SU-DHL-6 (cell line): ENCODE measurements at regions not wholly inside any gene's neighbourhood (a gene's known extent, or its start where the extent isn't known, plus 50 kb on each side); places are given as distances from the start of the nearest gene placed in this dataset.

ENCODE experiments used
- EZH2phosphoT487 ChIP-seq: fragments of 200-600 bp; sonication (generic), shearing (Covaris generic); conservative IDR thresholded peaks from 2 replicates; pipeline ENCODE4 v1.6.1; 2018; ENCODE audit warnings: mild to moderate bottlenecking, antibody characterized with exemption, low read length, moderate library complexity, mixed read lengths
- TF ChIP-seq, protein P1 (sequence below): fragments of 200-600 bp; sonication (generic); IDR thresholded peaks from one replicate; pipeline ENCODE4 v1.5.1; 2017; ENCODE audit warnings: antibody characterized with exemption, mild to moderate bottlenecking, low read length, moderate library complexity; ENCODE audit not compliant: insufficient read depth, poor library complexity, severe bottlenecking

DNA sequence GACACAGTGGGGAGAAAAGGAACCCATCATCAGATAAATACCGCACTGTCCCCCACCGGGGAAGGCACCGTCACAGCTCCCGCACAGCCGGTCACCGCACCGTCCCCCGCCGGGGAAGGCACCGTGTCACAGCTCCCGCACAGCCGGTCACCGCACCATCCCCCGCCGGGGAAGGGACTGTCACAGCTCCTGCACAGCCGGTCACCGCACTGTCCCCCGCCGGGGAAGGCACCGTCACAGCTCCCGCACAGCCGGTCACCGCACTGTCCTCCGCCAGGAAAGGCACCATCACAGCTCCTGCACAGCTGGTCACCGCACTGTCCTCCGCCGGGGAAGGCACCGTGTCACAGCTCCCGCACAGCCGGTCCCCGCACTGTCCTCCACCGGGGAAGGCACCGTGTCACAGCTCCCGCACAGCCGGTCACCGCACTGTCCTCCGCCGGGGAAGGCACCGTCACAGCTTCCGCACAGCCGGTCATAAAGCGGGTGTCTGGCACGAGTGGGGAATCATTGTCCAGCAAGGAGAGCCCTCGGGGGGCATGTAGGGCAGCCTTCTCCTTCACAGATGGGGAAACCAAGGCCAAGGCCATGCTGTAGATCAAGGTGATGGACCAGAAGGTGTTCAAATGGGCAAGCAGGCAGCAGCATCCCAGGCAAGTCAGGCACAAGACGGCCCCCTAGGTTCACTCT, 280.1 kb downstream of the NPHP4 start:
- TF ChIP-seq, protein P1, sequence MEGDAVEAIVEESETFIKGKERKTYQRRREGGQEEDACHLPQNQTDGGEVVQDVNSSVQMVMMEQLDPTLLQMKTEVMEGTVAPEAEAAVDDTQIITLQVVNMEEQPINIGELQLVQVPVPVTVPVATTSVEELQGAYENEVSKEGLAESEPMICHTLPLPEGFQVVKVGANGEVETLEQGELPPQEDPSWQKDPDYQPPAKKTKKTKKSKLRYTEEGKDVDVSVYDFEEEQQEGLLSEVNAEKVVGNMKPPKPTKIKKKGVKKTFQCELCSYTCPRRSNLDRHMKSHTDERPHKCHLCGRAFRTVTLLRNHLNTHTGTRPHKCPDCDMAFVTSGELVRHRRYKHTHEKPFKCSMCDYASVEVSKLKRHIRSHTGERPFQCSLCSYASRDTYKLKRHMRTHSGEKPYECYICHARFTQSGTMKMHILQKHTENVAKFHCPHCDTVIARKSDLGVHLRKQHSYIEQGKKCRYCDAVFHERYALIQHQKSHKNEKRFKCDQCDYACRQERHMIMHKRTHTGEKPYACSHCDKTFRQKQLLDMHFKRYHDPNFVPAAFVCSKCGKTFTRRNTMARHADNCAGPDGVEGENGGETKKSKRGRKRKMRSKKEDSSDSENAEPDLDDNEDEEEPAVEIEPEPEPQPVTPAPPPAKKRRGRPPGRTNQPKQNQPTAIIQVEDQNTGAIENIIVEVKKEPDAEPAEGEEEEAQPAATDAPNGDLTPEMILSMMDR: no peak
- no peak for TF ChIP-seq EZH2phosphoT487
